ENCODE measurements at regions not wholly inside any gene's neighbourhood (a gene's known extent, or its start where the extent isn't known, plus 50 kb on each side); places are given as distances from the start of the nearest gene placed in this dataset.

GRCh38 chr2:195312662-195313061 lies 344.4 kb upstream of the SLC39A10 start (continued):
- TF ChIP-seq ZNF318 (CRISPR knock-in tag; IDR thresholded peaks at IDR 0.05) (no peak), PAX8 (CRISPR knock-in tag; IDR thresholded peaks at IDR 0.05; ENCODE audit: borderline replicate concordance) (no peak), SP2 (CRISPR knock-in tag; IDR thresholded peaks at IDR 0.05) (no peak)

GRCh38 chr2:195308163-195308562 lies 348.9 kb upstream of the SLC39A10 start:
- ATAC-seq (no peak), FAIRE-seq (no peak), DNase-seq (ENCODE audit: low spot score) (no peak)
- H3K4me3 ChIP-seq (replicated peaks in 1 of 3; ENCODE audit: insufficient read depth in 1 of 3, low read depth in 2 of 3, low read length in 3 of 3), result no peak overlapping the region
- no peak overlapping the region for H2AFZ ChIP-seq (ENCODE audit: low read length)
- no peak overlapping the region for H3K27ac ChIP-seq (ENCODE audit: extremely low read length, insufficient read depth, low read length)
- 19% methylated on average over 1 of the region's 1 CpG for WGBS (ENCODE audit: low lambda C conversion rate)
- BruUV-seq (replicated peaks), result no TSS peak
- no peak overlapping the region for H3K9ac ChIP-seq (ENCODE audit: insufficient read depth, low read depth, low read length)
- H3K9me3 ChIP-seq (ENCODE audit: low read length), result no peaks in the 10 kb centered on the region
- H3K79me2 ChIP-seq (ENCODE audit: insufficient read depth, low read length), result no peaks in the 10 kb centered on the region
- in situ Hi-C loops (cut with HindIII; ENCODE audit: extremely low pct_ligation_motif_present, low pct_unique_long_range_greater_than_20kb), result no loop called here
- peaks cover 5% of the 10 kb centered on the region; the same call in 1 of the 2 replicates for H3K4me1 ChIP-seq (ENCODE audit: insufficient read depth, low read length)
- ChIA-PET POLR2A (no interaction called here), CTCF (ENCODE audit: low intra/inter-chr PET ratio, low total read pairs) (no interaction called here)
- H4K20me1 ChIP-seq (ENCODE audit: insufficient read depth, low read length), result no peaks in the 10 kb centered on the region
- H3K4me2 ChIP-seq (ENCODE audit: low read depth, low read length), result no peak overlapping the region
- H3K36me3 ChIP-seq (replicated peaks in 1 of 2; ENCODE audit: control insufficient read depth in 1 of 2, insufficient read depth in 2 of 2, low read length in 2 of 2), result no peaks in the 10 kb centered on the region
- intact Hi-C loops (cut with micrococcal nuclease; ENCODE audit: unreplicated experiment), result no loop called here
- no peaks in the 10 kb centered on the region for H3K27me3 ChIP-seq (ENCODE audit: control insufficient read depth in 1 of 2, insufficient read depth in 2 of 2, low read length in 2 of 2)
- TF ChIP-seq RFXAP (CRISPR knock-in tag; IDR thresholded peaks at IDR 0.05; ENCODE audit: borderline replicate concordance) (no peak), IRF9 (CRISPR knock-in tag; IDR thresholded peaks at IDR 0.05; ENCODE audit: borderline replicate concordance) (no peak), ZFP36L1 (CRISPR knock-in tag; IDR thresholded peaks at IDR 0.05) (no peak), ZMYM4 (CRISPR knock-in tag; IDR thresholded peaks at IDR 0.05) (no peak), ZNF678 (CRISPR knock-in tag; IDR thresholded peaks at IDR 0.05) (no peak), POGZ (CRISPR knock-in tag; IDR thresholded peaks at IDR 0.05) (no peak), SKI (IDR thresholded peaks at IDR 0.05; ENCODE audit: partially characterized antibody) (no peak), ZFP41 (CRISPR knock-in tag; IDR thresholded peaks at IDR 0.05; ENCODE audit: borderline replicate concordance) (no peak), ZNF777 (CRISPR knock-in tag; IDR thresholded peaks at IDR 0.05) (no peak), FOXA3 (CRISPR knock-in tag; IDR thresholded peaks at IDR 0.05) (no peak), ELK4 (CRISPR knock-in tag; IDR thresholded peaks at IDR 0.05; ENCODE audit: borderline replicate concordance) (no peak), NFE2L2 (IDR thresholded peaks at IDR 0.05; ENCODE audit: low read length) (no peak)
